ENCODE measurements at regions not wholly inside any gene's neighbourhood (a gene's known extent, or its start where the extent isn't known, plus 50 kb on each side); places are given as distances from the start of the nearest gene placed in this dataset.

DNA sequence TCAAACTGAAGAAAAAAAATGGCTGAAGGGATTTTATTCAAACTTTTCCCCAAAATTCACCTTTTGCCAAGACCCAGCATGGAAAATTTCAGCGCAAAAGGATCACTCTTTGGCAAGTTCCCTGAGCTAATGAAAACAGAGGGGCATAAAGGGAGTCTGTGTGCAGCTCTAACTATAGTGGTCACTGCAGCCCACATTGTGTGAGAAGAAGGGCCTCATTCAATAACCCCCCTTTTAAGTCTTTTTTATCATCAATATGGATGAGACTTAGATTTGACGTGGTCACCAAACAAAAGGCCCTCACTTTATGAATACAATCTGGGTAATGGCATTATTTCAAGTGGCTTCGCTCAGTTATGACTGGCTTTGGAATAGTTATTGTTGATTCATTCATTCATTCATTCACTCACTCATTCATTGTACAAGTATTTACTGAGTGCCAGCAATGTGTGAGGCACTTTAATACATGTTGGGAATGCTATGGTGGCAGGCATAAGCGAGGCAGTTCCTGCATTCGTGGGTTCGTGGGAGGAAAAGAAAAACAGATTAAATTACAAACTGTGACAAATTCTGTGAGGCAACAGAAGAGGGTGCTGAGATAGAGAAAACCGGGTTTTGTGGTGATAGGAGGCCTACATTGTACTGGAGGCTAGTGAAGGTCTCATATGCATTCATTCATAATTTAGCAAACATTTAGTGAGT, 145.7 kb upstream of the KLF4 start:
- Mint-ChIP-seq H3K9me3 (ENCODE audit: low read depth) (no peaks in the 10 kb centered on the region), H3K4me3 (no peak overlapping the region), H3K27me3 (peaks cover 35% of the 10 kb centered on the region), H3K36me3 (no peaks in the 10 kb centered on the region), H3K27ac (no peak overlapping the region), H3K4me1 (peaks cover 4% of the 10 kb centered on the region)
- CTCF ChIA-PET = no interaction called here
- no peak for DNase-seq
- ATAC-seq = no peak

DNA sequence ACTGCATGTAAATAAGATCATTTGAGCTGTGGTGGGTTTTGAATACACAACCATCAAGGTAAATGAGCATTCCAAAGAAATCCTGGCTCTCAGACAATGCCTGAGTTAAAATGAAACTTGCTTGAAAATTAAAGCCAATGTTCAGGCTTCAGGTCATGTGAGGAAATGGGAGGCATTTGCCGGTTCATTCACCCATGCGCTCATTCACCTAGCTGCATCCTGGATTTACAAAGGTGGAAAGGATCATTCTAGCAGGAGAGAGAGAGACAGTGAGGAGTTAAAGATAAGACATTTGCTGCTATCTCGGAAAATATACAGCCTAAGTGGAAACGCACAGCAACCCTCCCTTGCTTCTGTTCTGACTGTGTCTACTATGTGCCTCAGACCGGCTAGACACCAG, 143.8 kb upstream of the KLF4 start:
- Mint-ChIP-seq H3K4me1 (peaks cover 3% of the 10 kb centered on the region), H3K27ac (no peak overlapping the region), H3K27me3 (peaks cover 19% of the 10 kb centered on the region), H3K9me3 (ENCODE audit: low read depth) (no peaks in the 10 kb centered on the region), H3K36me3 (no peaks in the 10 kb centered on the region), H3K4me3 (no peak overlapping the region)
- no peak for ATAC-seq
- CTCF ChIA-PET = no interaction called here
- DNase-seq = no peak

- Mint-ChIP-seq H3K4me3 (no peak overlapping the region), H3K27me3 (peaks cover 14% of the 10 kb centered on the region), H3K4me1 (no peaks in the 10 kb centered on the region), H3K9me3 (ENCODE audit: low read depth) (no peaks in the 10 kb centered on the region), H3K36me3 (no peaks in the 10 kb centered on the region), H3K27ac (no peak overlapping the region)
- no peak for DNase-seq
- CTCF ChIA-PET = no interaction called here
- ATAC-seq = no peak
Measured at GRCh38 chr9:107632661-107633060, 143.1 kb upstream of the KLF4 start.

DNA sequence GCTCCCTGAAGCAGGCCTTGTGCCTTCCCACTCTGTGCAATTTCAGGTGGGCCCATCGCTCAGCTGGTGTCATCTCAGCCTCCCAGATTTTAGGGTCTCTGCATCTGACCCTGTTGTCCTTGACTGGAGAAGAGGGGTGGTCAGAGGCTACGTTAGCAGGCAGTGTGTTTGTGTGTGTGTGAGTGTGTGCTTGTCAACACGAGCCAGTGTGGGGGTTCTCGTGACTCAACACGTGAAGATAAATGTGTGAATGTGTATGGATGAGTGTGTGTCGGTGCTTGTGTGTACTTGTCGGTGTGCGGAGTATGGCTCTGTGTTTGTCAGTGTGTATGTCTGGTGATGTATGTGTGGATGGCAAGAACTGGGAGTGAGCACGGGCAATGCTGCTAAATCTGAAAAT, 142.6 kb upstream of the KLF4 start:
- no peaks in the 10 kb centered on the region for H3K36me3 Mint-ChIP-seq

GRCh38 chr9:107631788-107632187, 142.2 kb upstream of the KLF4 start:
- Mint-ChIP-seq H3K9me3 (ENCODE audit: low read depth) (no peaks in the 10 kb centered on the region), H3K4me3 (no peak overlapping the region), H3K36me3 (no peaks in the 10 kb centered on the region), H3K27ac (no peak overlapping the region), H3K4me1 (no peaks in the 10 kb centered on the region), H3K27me3 (peaks cover 9% of the 10 kb centered on the region)
- DNase-seq (no peak), ATAC-seq (no peak)
- CTCF ChIA-PET = no interaction called here

More for the DNA sequence above, 142.6 kb upstream of the KLF4 start:
- ATAC-seq = no peak
- no peaks in the 10 kb centered on the region for H3K4me1 Mint-ChIP-seq
- CTCF ChIA-PET = no interaction called here
- no peak overlapping the region for H3K4me3 Mint-ChIP-seq
- peak overlapping the region; percentile 0 for H3K27ac Mint-ChIP-seq
- H3K9me3 Mint-ChIP-seq (ENCODE audit: low read depth) = no peaks in the 10 kb centered on the region
- H3K27me3 Mint-ChIP-seq = peaks cover 13% of the 10 kb centered on the region
- DNase-seq = no peak

GRCh38 chr9:107630156-107630555, 140.6 kb upstream of the KLF4 start:
- ATAC-seq = no peak
- no peaks in the 10 kb centered on the region for H3K27me3 Mint-ChIP-seq
- no peaks in the 10 kb centered on the region for H3K36me3 Mint-ChIP-seq
- H3K4me1 Mint-ChIP-seq = no peaks in the 10 kb centered on the region
- H3K27ac Mint-ChIP-seq = no peak overlapping the region
- CTCF ChIA-PET = no interaction called here
- DNase-seq = no peak
- H3K4me3 Mint-ChIP-seq = no peak overlapping the region
- no peaks in the 10 kb centered on the region for H3K9me3 Mint-ChIP-seq (ENCODE audit: low read depth)

- H3K27me3 Mint-ChIP-seq = no peaks in the 10 kb centered on the region
- H3K36me3 Mint-ChIP-seq = no peaks in the 10 kb centered on the region
- H3K4me1 Mint-ChIP-seq = no peaks in the 10 kb centered on the region
- no peak overlapping the region for H3K27ac Mint-ChIP-seq
- ATAC-seq (no peak), DNase-seq (no peak)
- CTCF ChIA-PET = no interaction called here
- H3K9me3 Mint-ChIP-seq (ENCODE audit: low read depth) = no peaks in the 10 kb centered on the region
- H3K4me3 Mint-ChIP-seq = no peak overlapping the region
Measured at GRCh38 chr9:107628444-107628843, 138.9 kb upstream of the KLF4 start.

DNA sequence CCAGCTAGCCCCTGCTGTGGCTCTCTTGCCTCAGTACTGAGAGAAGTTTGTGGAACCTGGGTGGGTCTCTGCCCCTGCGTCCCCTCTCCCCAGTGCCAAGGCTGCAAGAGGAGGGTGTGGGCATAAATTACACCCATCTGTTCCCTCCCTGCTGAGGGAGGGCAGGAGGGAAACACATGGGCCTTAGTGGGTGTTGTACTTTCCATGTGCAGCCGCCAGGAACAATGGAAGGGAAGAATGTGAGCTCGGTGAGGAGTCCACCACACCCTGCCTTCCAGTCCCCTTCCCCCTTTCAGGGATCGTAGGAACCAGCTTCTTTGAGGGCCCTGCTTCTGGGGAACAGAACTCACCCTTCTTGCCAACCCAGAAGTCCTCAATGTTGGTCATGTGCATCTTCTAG, 138.2 kb upstream of the KLF4 start:
- no peak overlapping the region for H3K4me3 Mint-ChIP-seq
- no peak overlapping the region for H3K27ac Mint-ChIP-seq

DNA sequence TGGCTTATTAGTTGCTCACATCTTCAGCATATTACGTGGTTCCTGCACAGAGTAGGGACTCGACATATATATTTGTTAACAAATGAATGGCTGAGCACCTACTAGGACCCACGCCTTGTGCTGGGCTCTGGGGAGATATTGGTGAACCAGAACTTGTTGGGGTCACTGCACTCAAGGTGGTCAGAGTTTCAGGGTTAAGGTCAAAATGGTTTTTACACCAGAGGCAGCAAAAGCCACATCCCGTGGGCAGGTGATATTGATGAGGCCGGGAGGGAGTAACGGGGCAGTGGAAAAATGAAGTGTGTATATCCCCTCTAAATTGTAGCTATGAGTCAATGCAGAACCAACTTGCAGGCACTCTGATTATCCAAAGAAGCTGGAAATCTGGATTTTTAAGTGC, 136.5 kb upstream of the KLF4 start:
- DNase-seq (no peak), ATAC-seq (no peak)
- Mint-ChIP-seq H3K36me3 (no peaks in the 10 kb centered on the region), H3K27me3 (no peaks in the 10 kb centered on the region), H3K4me1 (no peaks in the 10 kb centered on the region), H3K9me3 (ENCODE audit: low read depth) (no peaks in the 10 kb centered on the region), H3K4me3 (no peak overlapping the region), H3K27ac (no peak overlapping the region)
- CTCF ChIA-PET = no interaction called here

More for the DNA sequence above, 138.2 kb upstream of the KLF4 start:
- CTCF ChIA-PET = no interaction called here
- Mint-ChIP-seq H3K9me3 (ENCODE audit: low read depth) (no peaks in the 10 kb centered on the region), H3K27me3 (no peaks in the 10 kb centered on the region), H3K4me1 (no peaks in the 10 kb centered on the region), H3K36me3 (no peaks in the 10 kb centered on the region)
- DNase-seq = no peak
- no peak for ATAC-seq

GRCh38 chr9:107625383-107625984, 135.9 kb upstream of the KLF4 start:
- CTCF ChIA-PET = no interaction called here
- H3K36me3 Mint-ChIP-seq = no peaks in the 10 kb centered on the region
- H3K27ac Mint-ChIP-seq = no peak overlapping the region
- ATAC-seq (no peak), DNase-seq (no peak)
- H3K4me3 Mint-ChIP-seq = no peak overlapping the region
- H3K9me3 Mint-ChIP-seq (ENCODE audit: low read depth) = no peaks in the 10 kb centered on the region
- H3K27me3 Mint-ChIP-seq = no peaks in the 10 kb centered on the region
- H3K4me1 Mint-ChIP-seq = no peaks in the 10 kb centered on the region

DNA sequence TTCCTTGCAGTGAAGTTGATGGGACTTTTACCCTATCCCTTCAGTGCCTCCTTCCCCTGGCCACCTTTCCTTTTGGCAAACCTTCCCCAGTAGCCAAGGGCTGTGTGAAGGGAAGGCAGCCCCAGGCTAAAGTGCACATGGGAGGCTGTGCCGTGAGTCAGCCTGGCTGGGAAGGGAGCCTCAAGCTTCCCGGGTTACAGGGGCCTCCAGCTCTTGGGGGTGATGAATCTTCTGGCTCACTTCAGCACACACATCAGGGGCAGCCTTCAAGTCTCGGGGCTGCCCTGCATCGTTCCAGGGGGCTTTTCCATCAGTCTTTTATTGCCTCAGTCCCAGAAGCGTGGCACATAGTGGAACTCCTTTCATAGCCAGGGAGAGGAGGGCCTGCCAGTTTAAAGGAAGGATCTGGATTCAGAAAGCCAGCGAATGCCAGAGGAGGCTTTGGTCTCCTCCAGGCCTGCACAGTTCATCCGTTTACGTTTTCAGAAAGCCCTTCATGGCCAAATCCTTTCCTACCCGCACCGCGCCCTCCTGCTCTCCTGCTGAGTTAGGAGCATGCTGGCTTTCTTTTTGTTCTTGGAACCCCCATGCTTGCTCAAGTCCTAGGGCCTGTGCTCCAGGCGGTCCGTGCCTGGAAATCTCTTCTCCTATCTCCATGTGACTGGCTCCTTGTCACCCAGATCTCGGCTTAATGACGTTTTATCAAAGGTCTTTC, 134.8 kb upstream of the KLF4 start:
- CTCF ChIA-PET = no interaction called here
- no peak for ATAC-seq
- Mint-ChIP-seq H3K4me3 (no peak overlapping the region), H3K27me3 (no peaks in the 10 kb centered on the region), H3K36me3 (no peaks in the 10 kb centered on the region), H3K27ac (no peak overlapping the region), H3K9me3 (ENCODE audit: low read depth) (no peaks in the 10 kb centered on the region), H3K4me1 (no peaks in the 10 kb centered on the region)
- DNase-seq = no peak

- CTCF ChIA-PET = no interaction called here
- no peaks in the 10 kb centered on the region for H3K36me3 Mint-ChIP-seq
- ATAC-seq = no peak
- H3K4me1 Mint-ChIP-seq = no peaks in the 10 kb centered on the region
- DNase-seq = no peak
- H3K4me3 Mint-ChIP-seq = no peak overlapping the region
- H3K27me3 Mint-ChIP-seq = no peaks in the 10 kb centered on the region
- H3K27ac Mint-ChIP-seq = no peak overlapping the region
- H3K9me3 Mint-ChIP-seq (ENCODE audit: low read depth) = no peaks in the 10 kb centered on the region
Measured at GRCh38 chr9:107621436-107621835, 131.9 kb upstream of the KLF4 start.

DNA sequence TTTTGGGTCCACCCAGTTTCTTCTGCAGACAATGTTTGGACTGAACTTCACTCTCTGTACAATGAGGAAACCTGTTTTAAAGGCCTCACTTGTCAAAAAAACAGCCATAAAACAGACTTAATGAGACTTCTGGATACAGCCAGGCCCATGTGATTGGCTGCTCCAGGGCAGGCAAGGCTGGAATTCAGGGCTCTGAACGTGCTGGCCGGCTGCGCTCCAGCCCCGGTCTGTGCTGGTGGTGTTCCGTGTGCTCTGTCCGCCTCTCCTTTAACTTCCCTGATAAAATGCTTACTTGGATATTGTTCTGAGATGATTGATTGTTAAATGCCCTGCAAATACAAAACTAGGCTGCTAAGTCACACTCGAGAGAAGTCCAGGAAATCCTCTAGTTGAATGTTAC, 131.2 kb upstream of the KLF4 start:
- Mint-ChIP-seq H3K27me3 (no peaks in the 10 kb centered on the region), H3K4me3 (no peak overlapping the region), H3K4me1 (no peaks in the 10 kb centered on the region), H3K9me3 (ENCODE audit: low read depth) (no peaks in the 10 kb centered on the region), H3K27ac (no peak overlapping the region), H3K36me3 (no peaks in the 10 kb centered on the region)
- CTCF ChIA-PET = no interaction called here
- no peak for ATAC-seq
- no peak for DNase-seq

DNA sequence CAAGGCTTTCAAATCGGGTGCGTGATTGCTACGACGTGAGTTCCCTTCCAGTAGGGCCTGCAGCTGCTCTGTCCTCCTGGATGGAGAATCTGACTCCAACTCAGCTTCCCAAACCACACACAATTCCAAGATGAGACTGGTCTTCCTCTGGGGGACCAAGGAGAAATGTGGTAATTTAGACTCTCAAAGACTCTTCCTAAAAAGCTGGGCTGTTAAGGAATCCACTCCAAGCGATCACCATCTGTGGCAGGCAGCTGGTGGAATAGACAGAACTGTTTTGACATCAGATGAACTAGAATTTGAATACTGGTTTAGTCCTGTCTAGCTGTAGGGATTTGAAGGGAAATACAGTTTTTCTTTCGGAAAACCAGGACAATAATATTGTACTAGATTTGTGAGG, 130.7 kb upstream of the KLF4 start:
- Mint-ChIP-seq H3K27me3 (no peaks in the 10 kb centered on the region), H3K4me3 (no peak overlapping the region), H3K4me1 (no peaks in the 10 kb centered on the region), H3K27ac (no peak overlapping the region), H3K36me3 (no peaks in the 10 kb centered on the region), H3K9me3 (ENCODE audit: low read depth) (no peaks in the 10 kb centered on the region)
- ATAC-seq (no peak), DNase-seq (no peak)
- CTCF ChIA-PET = no interaction called here
